Pons (tissue), 1 donor: ENCODE measurements at regions not wholly inside any gene's neighbourhood (a gene's known extent, or its start where the extent isn't known, plus 50 kb on each side); places are given as distances from the start of the nearest gene placed in this dataset.
A peak's percentile ranks its signal among the peaks of the same experiment; 100 is the strongest.
"Not testable (repeated sequence)": the region's sequence is repeated elsewhere in the genome, so short reads cannot be mapped to it uniquely, and the experiment has no call there.

Experiments used
- DNase-seq: peaks from one replicate; pipeline ENCODE4 v3.0.0-alpha.2; 2016; ENCODE audit warnings: low spot score

GRCh38 chr4:60365176-60365575, 835.0 kb upstream of the ADGRL3 start:
- DNase-seq, result no peak

DNA sequence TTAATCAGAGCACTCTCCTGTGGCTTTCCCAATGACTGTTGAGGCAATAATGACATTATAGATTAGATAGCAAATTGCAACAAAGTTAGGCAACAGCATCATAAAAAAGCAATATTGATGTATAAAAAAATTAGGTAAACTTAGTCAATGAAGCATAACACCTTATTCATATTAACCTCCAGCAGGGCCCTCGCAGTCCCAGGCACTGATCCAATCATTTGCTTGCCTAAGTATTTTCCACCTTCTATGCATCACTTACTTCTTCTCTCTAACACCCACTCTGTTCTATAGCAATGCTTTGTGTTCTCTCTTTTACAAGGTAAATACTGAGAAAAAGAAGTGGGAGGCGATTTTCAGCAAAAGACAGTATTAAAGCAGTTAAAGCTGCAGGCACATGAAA, 833.5 kb upstream of the ADGRL3 start:
- no peak for DNase-seq

DNA sequence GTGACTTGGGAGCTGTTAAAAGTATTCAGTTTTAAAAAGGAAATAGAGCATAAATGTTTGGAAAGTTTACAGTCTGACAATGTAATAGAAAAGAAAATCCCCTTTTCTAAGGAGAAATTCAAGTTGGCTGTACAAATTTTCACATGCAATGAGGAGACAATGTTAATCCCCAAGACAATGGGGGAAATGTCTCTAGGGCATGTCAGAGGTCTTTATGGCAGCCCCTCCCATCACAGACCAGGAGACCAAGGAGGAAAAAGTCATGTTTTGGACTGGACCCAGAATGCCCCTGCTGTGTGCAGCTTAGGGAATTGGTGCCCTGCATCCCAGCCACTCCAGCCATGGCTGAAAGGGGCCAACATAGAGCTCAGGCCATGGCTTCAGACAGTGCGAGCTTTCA, 831.1 kb upstream of the ADGRL3 start:
- DNase-seq, result no peak

DNA sequence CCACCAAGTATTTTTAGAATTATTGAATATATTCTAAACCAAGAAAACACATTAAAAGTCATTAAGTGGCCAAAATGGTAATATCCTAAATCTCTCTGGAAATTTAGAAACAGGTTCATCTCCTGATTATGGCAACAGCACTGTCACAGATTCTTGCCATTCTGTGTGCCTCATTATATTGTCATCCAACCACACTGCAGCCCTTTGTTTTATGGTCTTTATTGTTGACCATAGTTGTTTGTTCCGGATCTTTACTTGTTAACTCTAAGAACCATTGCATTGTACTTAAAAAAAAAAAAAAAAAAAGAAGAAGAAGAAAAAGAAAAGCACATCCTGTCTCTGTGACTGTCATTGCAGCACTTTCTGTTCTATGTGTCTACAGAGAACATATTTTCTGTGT, 822.1 kb upstream of the ADGRL3 start:
- DNase-seq, result no peak

- DNase-seq, result no peak
These were observed 815.6 kb upstream of the ADGRL3 start for GRCh38 chr4:60384516-60384915.

GRCh38 chr4:60389633-60390032, 810.5 kb upstream of the ADGRL3 start:
- no peak for DNase-seq

DNA sequence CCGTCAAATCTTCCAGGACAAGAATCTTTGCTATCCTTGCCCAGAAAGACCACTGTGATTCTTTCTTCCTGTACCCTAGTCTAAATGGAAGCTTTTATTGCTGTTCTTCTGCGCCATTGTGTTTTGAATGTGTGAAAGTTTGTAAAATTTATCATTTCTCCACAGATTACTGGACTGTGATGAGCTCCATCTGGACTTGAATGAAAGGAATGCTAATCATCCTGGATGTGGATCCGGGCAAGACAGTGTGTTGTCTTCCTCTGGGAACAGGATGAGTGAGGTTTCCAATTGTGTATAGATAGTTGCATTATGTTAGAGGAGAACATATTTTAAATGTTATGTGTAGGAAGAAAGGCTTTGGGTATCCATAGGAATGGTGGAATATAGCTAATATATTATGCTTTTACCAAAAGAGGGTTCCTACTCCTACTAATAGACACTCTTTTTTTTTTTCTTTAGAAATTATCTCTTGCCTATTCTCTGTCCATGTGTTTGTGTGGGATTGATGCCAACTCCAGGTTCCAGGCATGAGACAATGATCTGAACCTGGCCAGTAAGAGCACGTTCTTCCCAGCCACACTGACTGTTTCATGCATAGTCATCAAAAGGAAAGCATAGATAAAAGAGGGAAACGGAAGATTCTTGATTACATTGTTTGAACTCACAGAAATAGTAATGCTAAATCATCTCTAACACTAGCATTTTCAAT, 803.6 kb upstream of the ADGRL3 start:
- no peak for DNase-seq

DNA sequence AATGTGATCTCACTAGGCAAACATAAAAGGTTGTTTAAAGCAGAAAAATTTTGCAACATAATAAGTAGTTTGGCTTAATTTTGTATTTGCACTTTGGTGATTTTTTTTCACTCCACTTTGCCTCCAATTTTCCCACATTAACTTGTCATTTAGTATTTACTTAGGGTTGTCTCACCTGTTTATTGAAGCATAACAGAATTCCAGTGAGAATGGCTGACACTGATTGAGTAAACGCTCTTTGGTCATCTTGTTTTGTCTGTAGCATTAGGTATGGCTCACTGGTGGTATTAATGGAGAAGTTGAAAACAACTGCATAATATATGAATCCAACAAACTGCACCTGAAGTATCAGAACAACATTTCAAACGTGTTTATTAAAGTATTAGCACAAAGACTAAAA, 799.5 kb upstream of the ADGRL3 start:
- no peak for DNase-seq

GRCh38 chr4:60404027-60404426, 796.1 kb upstream of the ADGRL3 start:
- DNase-seq, result no peak

GRCh38 chr4:60422439-60422838, 777.7 kb upstream of the ADGRL3 start:
- no peak for DNase-seq

DNA sequence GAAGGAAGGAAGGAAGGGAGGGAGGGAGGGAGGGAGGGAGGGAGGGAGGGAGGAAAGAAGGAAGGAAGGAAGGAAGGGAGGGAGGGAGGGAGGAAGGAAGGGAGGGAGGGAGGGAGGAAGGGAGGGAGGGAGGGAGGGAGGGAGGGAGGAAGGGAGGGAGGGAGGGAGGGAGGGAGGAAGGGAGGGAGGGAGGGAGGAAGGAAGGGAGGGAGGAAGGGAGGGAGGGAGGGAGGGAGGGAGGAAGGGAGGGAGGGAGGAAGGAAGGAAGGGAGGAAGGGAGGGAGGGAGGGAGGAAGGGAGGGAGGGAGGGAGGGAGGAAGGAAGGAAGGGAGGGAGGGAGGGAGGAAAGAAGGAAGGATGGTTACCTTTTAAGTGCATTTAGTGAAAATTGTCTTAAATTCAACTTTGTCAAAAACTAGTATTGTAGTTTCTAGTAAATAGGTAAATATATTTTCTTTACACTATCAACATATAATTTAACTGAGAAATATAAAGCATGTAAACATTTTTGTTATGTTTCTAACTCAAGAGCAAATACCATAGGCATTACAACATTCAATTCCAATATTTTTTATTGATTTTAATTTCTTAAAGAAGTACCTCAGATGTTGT, 776.4 kb upstream of the ADGRL3 start:
- DNase-seq, result not testable (repeated sequence)

- DNase-seq, result no peak
These were observed 767.2 kb upstream of the ADGRL3 start for GRCh38 chr4:60432911-60433310.

DNA sequence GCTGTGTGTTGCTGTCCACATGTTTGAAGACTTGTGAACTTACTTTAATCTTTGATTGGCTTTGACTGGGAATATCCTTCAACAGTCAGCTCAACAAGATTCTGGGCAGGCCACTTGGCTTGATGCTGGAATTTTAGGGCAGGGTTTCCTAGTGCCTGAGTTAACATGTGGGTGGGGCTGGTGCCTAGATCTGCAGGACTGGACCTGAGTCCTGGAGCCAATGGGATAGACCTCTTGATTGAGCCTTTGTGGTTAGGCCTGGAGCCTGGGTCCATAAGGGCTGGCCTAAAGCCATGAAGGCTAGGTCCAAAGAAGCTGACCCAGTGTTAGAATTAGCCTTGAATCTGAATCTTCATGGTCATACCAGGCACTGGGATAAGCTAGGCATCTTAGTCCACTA, 757.1 kb upstream of the ADGRL3 start:
- no peak for DNase-seq

- no peak for DNase-seq
These were observed 756.3 kb upstream of the ADGRL3 start for GRCh38 chr4:60443796-60444195.

DNA sequence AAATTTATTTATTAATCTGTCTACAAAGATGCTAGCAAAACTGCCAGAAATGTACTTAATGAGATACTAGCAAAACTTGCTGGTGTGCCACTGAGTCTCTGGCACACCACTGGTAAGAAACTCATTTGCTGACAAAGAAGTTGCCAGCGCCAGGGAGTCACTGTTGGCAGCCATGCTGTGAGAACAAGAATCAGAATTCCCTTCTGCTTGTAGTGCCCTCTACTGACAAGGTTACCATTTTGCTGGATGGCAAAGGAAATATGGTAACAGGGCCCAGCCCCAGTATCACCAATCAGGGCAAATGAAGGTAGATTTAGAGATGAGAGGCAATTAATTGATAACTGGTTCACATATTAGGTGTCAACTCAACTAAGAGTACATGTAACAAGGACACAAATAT, 750.1 kb upstream of the ADGRL3 start:
- DNase-seq, result no peak

DNA sequence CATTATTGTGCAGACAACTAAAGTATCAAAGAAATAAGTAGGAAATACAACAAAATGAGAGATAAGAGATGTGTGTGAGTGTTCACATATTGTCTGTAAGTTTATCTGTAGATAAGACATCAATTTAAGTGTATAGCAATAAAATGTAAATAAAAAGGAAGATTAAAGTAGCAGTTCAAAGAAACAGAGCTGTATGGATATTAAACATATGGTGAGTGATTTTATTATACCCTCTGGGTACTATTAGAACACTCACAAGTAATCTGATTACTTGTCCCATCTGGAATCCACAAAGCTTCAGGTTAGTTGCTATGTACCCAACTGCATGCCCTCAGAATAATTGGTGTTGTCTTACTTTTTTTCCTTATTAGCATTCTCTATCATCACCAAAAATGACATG, 747.9 kb upstream of the ADGRL3 start:
- no peak for DNase-seq

DNA sequence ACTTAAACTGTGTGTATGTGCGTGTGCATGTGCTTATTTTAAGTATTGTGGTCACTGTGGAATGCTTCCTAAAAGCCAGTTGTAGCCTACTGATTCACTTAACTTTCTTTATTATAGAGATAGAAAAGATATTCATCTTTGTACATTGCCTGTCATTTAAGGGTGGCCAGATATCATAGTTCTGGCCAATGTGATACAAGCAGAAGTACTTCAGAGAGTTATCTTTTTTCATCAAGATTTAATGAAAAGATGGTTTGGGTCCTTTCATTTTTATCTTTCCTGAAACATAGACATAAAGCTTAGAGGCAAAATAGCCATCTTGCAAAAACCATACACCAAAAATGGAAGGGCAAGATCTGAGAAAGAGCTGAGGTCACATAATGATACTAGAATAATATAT, 744.7 kb upstream of the ADGRL3 start:
- no peak for DNase-seq

GRCh38 chr4:60461551-60461950, 738.6 kb upstream of the ADGRL3 start:
- no peak for DNase-seq

- DNase-seq, result no peak
These were observed 736.1 kb upstream of the ADGRL3 start for GRCh38 chr4:60463857-60464502.

GRCh38 chr4:60482921-60483351, 717.2 kb upstream of the ADGRL3 start:
- DNase-seq, result no peak

- no peak for DNase-seq
These were observed 714.9 kb upstream of the ADGRL3 start for GRCh38 chr4:60485276-60485675.

DNA sequence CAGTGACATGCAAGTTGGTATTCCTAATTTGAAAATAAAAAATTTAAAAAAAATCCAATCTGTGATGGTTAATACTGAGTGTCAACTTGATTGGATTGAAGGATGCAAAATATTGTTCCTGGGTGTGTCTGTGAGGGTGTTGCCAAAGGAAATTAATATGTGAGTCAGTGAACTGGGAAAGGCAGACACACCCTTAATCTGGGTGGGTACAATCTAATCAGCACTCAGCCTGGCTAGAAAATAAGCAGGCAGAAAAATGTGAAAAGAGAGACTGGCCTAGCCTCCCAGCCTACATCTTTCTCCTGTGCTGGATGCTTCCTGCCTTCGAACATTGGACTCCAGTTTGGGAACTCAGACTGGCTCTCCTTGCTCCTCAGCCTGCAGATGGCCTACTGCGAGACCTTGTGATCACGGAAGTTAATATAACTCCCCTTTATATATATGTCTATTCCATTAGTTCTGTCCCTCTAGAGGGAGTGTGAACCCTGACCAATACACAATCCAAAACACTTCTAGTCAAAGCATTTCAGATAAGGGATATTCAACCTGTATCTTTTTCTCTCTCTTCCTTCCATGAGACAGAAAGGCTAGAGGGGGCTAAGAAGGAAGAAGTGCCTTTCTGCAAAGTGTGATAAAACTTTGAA, 712.9 kb upstream of the ADGRL3 start:
- not testable (repeated sequence) for DNase-seq

DNA sequence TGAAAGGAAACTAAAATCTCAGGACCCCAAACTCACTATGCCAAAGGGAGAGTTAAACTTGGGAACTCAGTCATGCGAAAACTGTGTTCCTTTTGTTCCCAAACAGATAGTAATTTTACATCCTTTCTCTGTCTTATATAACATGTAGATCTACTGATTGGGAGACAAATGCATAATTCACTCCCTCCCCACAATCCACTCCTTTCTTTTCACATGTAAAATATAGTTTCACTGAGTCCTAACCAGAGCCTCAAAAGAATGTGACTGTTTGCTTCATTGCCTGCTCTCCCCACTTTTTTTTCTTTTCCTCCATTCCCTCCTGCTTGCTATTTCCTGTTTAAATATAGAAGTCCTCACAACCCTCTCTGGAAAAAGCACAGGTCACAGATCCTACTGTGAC, 699.3 kb upstream of the ADGRL3 start:
- DNase-seq, result peak; percentile 2
